GM12878 (cell line): ENCODE measurements at regions not wholly inside any gene's neighbourhood (a gene's known extent, or its start where the extent isn't known, plus 50 kb on each side); places are given as distances from the start of the nearest gene placed in this dataset.
"Not testable (repeated sequence)": the region's sequence is repeated elsewhere in the genome, so short reads cannot be mapped to it uniquely, and the experiment has no call there.

ENCODE experiments used
- ATAC-seq: fragments of 200-7000 bp; cut with Tn5 transposase; 3 replicates; pipeline ENCODE4 v1.9.1; 2020; ENCODE audit warnings: mild to moderate bottlenecking, moderate library complexity
- BruUV-seq: library from RNA; stranded (reverse); fragments of 400-500 nt; replicated peaks from 2 replicates; lab custom pipeline; 2021; lab: Mats Ljungman, UMichigan
- CTCF ChIA-PET: fragments of 300-600 bp; sonication (Branson Sonifier 250); formaldehyde crosslinking; extraction: SDS; loops from one replicate; lab custom pipeline; 2021; ENCODE audit warnings: inconsistent platforms; lab: Yijun Ruan, JAX
- POLR2A ChIA-PET: fragments of 350-600 bp; formaldehyde crosslinking; extraction: SDS; loops from one replicate; lab custom pipeline; 2021; ENCODE audit warnings: inconsistent platforms; lab: Charles Lee
- RAD21 ChIA-PET: fragments of 300-600 bp; sonication (Branson Sonifier 250); formaldehyde crosslinking; loops from one replicate; lab custom pipeline; 2023; ENCODE audit warnings: antibody characterized with exemption; ENCODE audit not compliant: unreplicated experiment; lab: Charles Lee
- SMC1A ChIA-PET: fragments of 300-600 bp; sonication (Branson Sonifier 250); formaldehyde crosslinking; loops from one replicate; lab custom pipeline; 2023; ENCODE audit not compliant: unreplicated experiment, uncharacterized antibody; lab: Charles Lee
- DNase-seq: peaks from one replicate; pipeline ENCODE4 v3.0.0-alpha.2; 2011; ENCODE audit warnings: low read depth, low spot score
- FAIRE-seq: peaks from 3 replicates; lab custom pipeline; 2011; peaks lifted over from hg19 to GRCh38; lab: Jason Lieb, UNC
- H2AFZ ChIP-seq: 2 replicates; pipeline ENCODE4 v1.6.0; 2011; ENCODE audit warnings: low read depth, low read length, control low read depth; ENCODE audit not compliant: control insufficient read depth
- H3K27ac ChIP-seq: 2 replicates; pipeline ENCODE4 v1.5.1; 2011; ENCODE audit warnings: control low read depth; ENCODE audit not compliant: control insufficient read depth, insufficient read depth
- H3K27me3 ChIP-seq, 2 experiments: replicated peaks in 1 of 2; 2 replicates each; pipeline versions ENCODE4 v1.6.0 to v1.6.1; 2011; ENCODE audit warnings: low read length in 1 of 2; ENCODE audit not compliant: control insufficient read depth in 2 of 2, insufficient read depth in 2 of 2
- H3K36me3 ChIP-seq, 2 experiments: 2 replicates each; pipeline ENCODE4 v1.5.1; 2011; ENCODE audit warnings: low read length in 1 of 2; ENCODE audit not compliant: control insufficient read depth in 2 of 2, insufficient read depth in 2 of 2
- H3K4me1 ChIP-seq: 2 replicates; pipeline ENCODE4 v1.6.1; 2011; ENCODE audit warnings: mild to moderate bottlenecking, low read length, moderate library complexity, mixed read lengths; ENCODE audit not compliant: control insufficient read depth, insufficient read depth
- H3K4me2 ChIP-seq: 2 replicates; pipeline ENCODE4 v1.6.0; 2011; ENCODE audit warnings: control low read depth; ENCODE audit not compliant: control insufficient read depth, insufficient read depth
- H3K4me3 ChIP-seq: fragments of 200-600 bp; sonication (generic); 2 replicates; pipeline ENCODE4 v1.5.1; 2016
- H3K79me2 ChIP-seq: 2 replicates; pipeline ENCODE4 v1.6.0; 2011; ENCODE audit warnings: low read length; ENCODE audit not compliant: control insufficient read depth, insufficient read depth
- H3K9ac ChIP-seq: 2 replicates; pipeline ENCODE4 v1.8.0; 2011; ENCODE audit warnings: low read length, control low read depth, mixed read lengths; ENCODE audit not compliant: control insufficient read depth, insufficient read depth
- H3K9me3 ChIP-seq: replicated peaks from 3 replicates; pipeline ENCODE4 v1.5.1; 2011; ENCODE audit warnings: mild to moderate bottlenecking, low read length; ENCODE audit not compliant: control insufficient read depth, insufficient read depth
- H4K20me1 ChIP-seq: 2 replicates; pipeline ENCODE4 v1.6.0; 2011; ENCODE audit not compliant: control insufficient read depth, insufficient read depth
- BCL11A ChIP-seq: IDR thresholded peaks from 2 replicates; pipeline ENCODE4 v1.6.1; 2011; ENCODE audit warnings: low read depth, low read length
- CHD2 ChIP-seq: IDR thresholded peaks from 2 replicates; pipeline ENCODE4 v1.6.1; 2011; ENCODE audit warnings: low read depth, low read length, improper control_type of control experiment, borderline replicate concordance
- CHD4 ChIP-seq: fragments of 200-600 bp; sonication (generic); IDR thresholded peaks from 2 replicates; pipeline ENCODE4 v1.6.1; 2016; ENCODE audit warnings: mild to moderate bottlenecking
- EGR1 ChIP-seq, 2 experiments: IDR thresholded peaks; 1 replicate in 1 of 2; 2 replicates in 1 of 2; pipeline ENCODE4 v1.6.1; 2011 to 2012; ENCODE audit warnings: low read depth in 2 of 2, low read length in 2 of 2, borderline replicate concordance in 1 of 2, mild to moderate bottlenecking in 1 of 2, moderate library complexity in 1 of 2
- KDM1A ChIP-seq: fragments of 200-600 bp; sonication (generic); IDR thresholded peaks from 2 replicates; pipeline ENCODE4 v1.6.1; 2016; ENCODE audit warnings: borderline replicate concordance
- MXI1 ChIP-seq: fragments of 150-350 bp; IDR thresholded peaks from 2 replicates; pipeline ENCODE4 v1.6.1; 2011; ENCODE audit warnings: low read depth, mild to moderate bottlenecking, inconsistent platforms, low read length, improper control_type of control experiment
- POLR2A ChIP-seq: IDR thresholded peaks from 2 replicates; pipeline ENCODE4 v1.6.1; 2011; ENCODE audit warnings: low read depth, mild to moderate bottlenecking, low read length
- POLR2AphosphoS2 ChIP-seq: IDR thresholded peaks from 2 replicates; pipeline ENCODE4 v1.6.1; 2011; ENCODE audit warnings: low read depth, mild to moderate bottlenecking, low read length, improper control_type of control experiment, moderate library complexity
- STAT3 ChIP-seq: IDR thresholded peaks from 2 replicates; pipeline ENCODE4 v1.6.1; 2011; ENCODE audit warnings: low read depth, low read length, improper control_type of control experiment
- TCF3 ChIP-seq: IDR thresholded peaks from 2 replicates; pipeline ENCODE4 v1.6.1; 2012; ENCODE audit warnings: low read depth, mild to moderate bottlenecking, low read length, borderline replicate concordance; ENCODE audit not compliant: insufficient read depth
- TCF7 ChIP-seq: IDR thresholded peaks from 2 replicates; pipeline ENCODE4 v1.6.1; 2014; ENCODE audit warnings: antibody characterized with exemption, borderline replicate concordance
- WGBS: methylation state at CpG from one replicate; pipeline ENCODE4 v1.1.6; 2016; ENCODE audit warnings: low lambda C conversion rate; ENCODE audit not compliant: insufficient replicate concordance, insufficient coverage; ENCODE audit errors: missing lambda C conversion rate; 5-methylcytosine and 5-hydroxymethylcytosine counted together
- in situ Hi-C: fragments of 300-500 bp; cut with MboI; formaldehyde crosslinking; loops from 9 replicates; pipeline ENCODE4 v1.14.3; 2018; ENCODE audit warnings: mixed read lengths
- intact Hi-C: fragments of 100-400 bp; cut with micrococcal nuclease; formaldehyde crosslinking; loops from one replicate; pipeline ENCODE4 v1.14.2; 2022; ENCODE audit not compliant: unreplicated experiment
- TF ChIP-seq, protein P1 (sequence below): IDR thresholded peaks from 2 replicates; pipeline ENCODE4 v1.6.1; 2012; ENCODE audit warnings: low read depth, low read length, improper control_type of control experiment
- TF ChIP-seq, protein P2 (sequence below): fragments of 450-650 bp; IDR thresholded peaks from 2 replicates; pipeline ENCODE4 v1.6.1; 2016; ENCODE audit warnings: mild to moderate bottlenecking, moderate library complexity, borderline replicate concordance

DNA sequence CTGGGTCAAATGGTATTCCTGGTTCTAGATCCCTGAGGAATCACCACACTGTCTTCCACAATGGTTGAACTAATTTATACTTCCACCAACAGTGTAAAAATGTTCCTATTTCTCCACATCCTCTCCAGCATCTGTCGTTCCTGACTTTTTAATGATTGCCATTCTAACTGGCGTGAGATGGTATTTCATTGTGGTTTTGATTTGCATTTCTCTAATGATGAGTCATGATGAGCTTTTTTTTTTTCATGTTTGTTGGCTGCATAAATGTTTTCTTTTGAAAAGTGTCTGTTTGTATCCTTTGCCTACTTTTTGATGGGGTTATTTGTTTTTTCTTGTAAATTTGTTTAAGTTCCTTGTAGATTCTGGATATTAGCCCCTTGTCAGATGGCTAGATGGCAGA, 214.4 kb upstream of the HS3ST1 start:
- intact Hi-C loops, H3K4me2 ChIP-seq, FAIRE-seq, H3K79me2 ChIP-seq, DNase-seq, H4K20me1 ChIP-seq, H3K9ac ChIP-seq, H3K4me1 ChIP-seq, H3K9me3 ChIP-seq, in situ Hi-C loops, H3K4me3 ChIP-seq, H3K27ac ChIP-seq, H3K27me3 ChIP-seq, RAD21 ChIA-PET, BruUV-seq, H2AFZ ChIP-seq, CTCF ChIA-PET, POLR2A ChIA-PET, H3K36me3 ChIP-seq, ATAC-seq: not testable (repeated sequence)
- WGBS: 23% methylated on average over 2 of the region's 2 CpGs
- SMC1A ChIA-PET: interaction anchor here (0.6 kb wide), 1 partner anchor 985 kb away, joined by 3 read pairs; no protein-coding TSS in a partner anchor

- SMC1A ChIA-PET: interaction anchor here (0.5 to 0.7 kb wide), 2 partner anchors 9 to 1083 kb away, joined by 3 to 4 read pairs; no protein-coding TSS in a partner anchor
- intact Hi-C loops (no loop called here), in situ Hi-C loops (no loop called here)
- Histone ChIP-seq H3K4me3 (no peak overlapping the region), H3K9ac (no peak overlapping the region), H3K79me2 (no peaks in the 10 kb centered on the region), H4K20me1 (no peaks in the 10 kb centered on the region), H3K27me3 (no peaks in the 10 kb centered on the region), H2AFZ (no peak overlapping the region), H3K4me1 (no peaks in the 10 kb centered on the region), H3K27ac (no peak overlapping the region), H3K36me3 (no peaks in the 10 kb centered on the region), H3K4me2 (no peak overlapping the region), H3K9me3 (no peaks in the 10 kb centered on the region)
- DNase-seq: no peak
- POLR2A ChIA-PET: no interaction called here
- 0% methylated on average over 2 of the region's 2 CpGs for WGBS
- FAIRE-seq: no peak
- BruUV-seq: no TSS peak
- no peak for ATAC-seq
- RAD21 ChIA-PET: no interaction called here
- CTCF ChIA-PET: no interaction called here
- TF ChIP-seq TCF3 (no peak), EGR1 (IDR thresholded peaks at IDR 0.05; ENCODE audit: borderline replicate concordance in 1 of 2, low read depth in 2 of 2, low read length in 2 of 2) (no peak), POLR2AphosphoS2 (no peak), POLR2A (no peak), CHD4 (no peak), MXI1 (no peak), CHD2 (no peak), BCL11A (no peak), TCF7 (no peak), KDM1A (no peak), STAT3 (no peak)
- TF ChIP-seq, protein P1, sequence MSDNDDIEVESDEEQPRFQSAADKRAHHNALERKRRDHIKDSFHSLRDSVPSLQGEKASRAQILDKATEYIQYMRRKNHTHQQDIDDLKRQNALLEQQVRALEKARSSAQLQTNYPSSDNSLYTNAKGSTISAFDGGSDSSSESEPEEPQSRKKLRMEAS: no peak
- TF ChIP-seq, protein P2, sequence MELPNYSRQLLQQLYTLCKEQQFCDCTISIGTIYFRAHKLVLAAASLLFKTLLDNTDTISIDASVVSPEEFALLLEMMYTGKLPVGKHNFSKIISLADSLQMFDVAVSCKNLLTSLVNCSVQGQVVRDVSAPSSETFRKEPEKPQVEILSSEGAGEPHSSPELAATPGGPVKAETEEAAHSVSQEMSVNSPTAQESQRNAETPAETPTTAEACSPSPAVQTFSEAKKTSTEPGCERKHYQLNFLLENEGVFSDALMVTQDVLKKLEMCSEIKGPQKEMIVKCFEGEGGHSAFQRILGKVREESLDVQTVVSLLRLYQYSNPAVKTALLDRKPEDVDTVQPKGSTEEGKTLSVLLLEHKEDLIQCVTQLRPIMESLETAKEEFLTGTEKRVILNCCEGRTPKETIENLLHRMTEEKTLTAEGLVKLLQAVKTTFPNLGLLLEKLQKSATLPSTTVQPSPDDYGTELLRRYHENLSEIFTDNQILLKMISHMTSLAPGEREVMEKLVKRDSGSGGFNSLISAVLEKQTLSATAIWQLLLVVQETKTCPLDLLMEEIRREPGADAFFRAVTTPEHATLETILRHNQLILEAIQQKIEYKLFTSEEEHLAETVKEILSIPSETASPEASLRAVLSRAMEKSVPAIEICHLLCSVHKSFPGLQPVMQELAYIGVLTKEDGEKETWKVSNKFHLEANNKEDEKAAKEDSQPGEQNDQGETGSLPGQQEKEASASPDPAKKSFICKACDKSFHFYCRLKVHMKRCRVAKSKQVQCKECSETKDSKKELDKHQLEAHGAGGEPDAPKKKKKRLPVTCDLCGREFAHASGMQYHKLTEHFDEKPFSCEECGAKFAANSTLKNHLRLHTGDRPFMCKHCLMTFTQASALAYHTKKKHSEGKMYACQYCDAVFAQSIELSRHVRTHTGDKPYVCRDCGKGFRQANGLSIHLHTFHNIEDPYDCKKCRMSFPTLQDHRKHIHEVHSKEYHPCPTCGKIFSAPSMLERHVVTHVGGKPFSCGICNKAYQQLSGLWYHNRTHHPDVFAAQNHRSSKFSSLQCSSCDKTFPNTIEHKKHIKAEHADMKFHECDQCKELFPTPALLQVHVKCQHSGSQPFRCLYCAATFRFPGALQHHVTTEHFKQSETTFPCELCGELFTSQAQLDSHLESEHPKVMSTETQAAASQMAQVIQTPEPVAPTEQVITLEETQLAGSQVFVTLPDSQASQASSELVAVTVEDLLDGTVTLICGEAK: no peak
These were observed 211.9 kb upstream of the HS3ST1 start for GRCh38 chr4:11640584-11640983.
